ENCODE measurements at regions not wholly inside any gene's neighbourhood (a gene's known extent, or its start where the extent isn't known, plus 50 kb on each side); places are given as distances from the start of the nearest gene placed in this dataset.
"Not testable (repeated sequence)": the region's sequence is repeated elsewhere in the genome, so short reads cannot be mapped to it uniquely, and the experiment has no call there.

DNA sequence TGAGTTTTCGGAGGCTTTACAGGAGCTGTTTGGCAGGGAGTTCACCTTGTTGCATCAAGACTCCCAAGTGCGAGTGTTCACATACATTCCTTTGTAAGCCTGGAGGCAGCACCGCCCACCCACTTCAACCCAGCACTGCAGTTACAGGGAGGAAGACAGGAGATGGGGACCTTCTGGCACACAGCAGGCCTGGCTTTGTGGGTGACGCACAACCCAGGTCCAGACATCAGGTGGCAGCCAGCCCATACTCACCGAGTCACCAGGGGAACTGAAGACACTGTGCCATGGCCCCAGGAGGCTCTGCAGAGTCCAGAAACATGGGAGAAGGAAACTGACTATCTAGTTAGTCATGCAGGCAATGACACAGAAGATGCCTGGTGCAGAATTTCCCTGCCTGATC, 305.9 kb upstream of the RNF32 start:
- 64 to 69% methylated on average over 4 to 5 of the region's 5 CpGs for WGBS, 2 donors
- Histone ChIP-seq H3K9me3 (no peaks in the 10 kb centered on the region), H3K36me3 (no peaks in the 10 kb centered on the region), H3K4me1 (no peaks in the 10 kb centered on the region), H3K27ac (no peak overlapping the region), H3K27me3 (no peaks in the 10 kb centered on the region), H3K4me3 (no peak overlapping the region)
- DNase-seq (no peak), ATAC-seq (ENCODE audit: low FRiP score in 2 of 2) (peak; percentile 26 to 71)
- TF ChIP-seq POLR2AphosphoS5 (IDR thresholded peaks at IDR 0.05) (no peak), POLR2A (IDR thresholded peaks at IDR 0.05) (no peak)
- TF ChIP-seq, protein P1, sequence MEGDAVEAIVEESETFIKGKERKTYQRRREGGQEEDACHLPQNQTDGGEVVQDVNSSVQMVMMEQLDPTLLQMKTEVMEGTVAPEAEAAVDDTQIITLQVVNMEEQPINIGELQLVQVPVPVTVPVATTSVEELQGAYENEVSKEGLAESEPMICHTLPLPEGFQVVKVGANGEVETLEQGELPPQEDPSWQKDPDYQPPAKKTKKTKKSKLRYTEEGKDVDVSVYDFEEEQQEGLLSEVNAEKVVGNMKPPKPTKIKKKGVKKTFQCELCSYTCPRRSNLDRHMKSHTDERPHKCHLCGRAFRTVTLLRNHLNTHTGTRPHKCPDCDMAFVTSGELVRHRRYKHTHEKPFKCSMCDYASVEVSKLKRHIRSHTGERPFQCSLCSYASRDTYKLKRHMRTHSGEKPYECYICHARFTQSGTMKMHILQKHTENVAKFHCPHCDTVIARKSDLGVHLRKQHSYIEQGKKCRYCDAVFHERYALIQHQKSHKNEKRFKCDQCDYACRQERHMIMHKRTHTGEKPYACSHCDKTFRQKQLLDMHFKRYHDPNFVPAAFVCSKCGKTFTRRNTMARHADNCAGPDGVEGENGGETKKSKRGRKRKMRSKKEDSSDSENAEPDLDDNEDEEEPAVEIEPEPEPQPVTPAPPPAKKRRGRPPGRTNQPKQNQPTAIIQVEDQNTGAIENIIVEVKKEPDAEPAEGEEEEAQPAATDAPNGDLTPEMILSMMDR (IDR thresholded peaks at IDR 0.05), result no peak

DNA sequence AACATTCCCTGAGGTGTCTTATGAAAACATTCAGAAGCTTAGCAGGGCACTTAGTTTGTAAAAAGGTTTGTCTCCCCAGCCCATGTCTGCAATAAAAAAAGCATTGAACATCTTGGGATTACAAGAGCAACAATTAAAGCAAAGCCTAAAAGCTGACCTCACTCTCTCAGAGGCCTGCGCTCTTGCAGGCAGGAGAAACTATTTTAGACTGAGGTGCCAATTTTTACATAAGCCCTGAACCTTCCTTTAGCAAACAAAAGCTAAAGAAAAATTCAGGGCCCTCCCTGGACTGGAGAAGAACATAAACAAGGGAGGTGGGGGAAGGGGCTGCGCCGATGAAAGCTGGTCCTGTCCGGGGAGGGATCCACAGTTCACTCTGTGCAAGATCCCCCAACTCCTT, 312.7 kb upstream of the RNF32 start:
- H3K27me3 ChIP-seq, result no peaks in the 10 kb centered on the region
- 36 to 63% methylated on average over 4 of the region's 4 CpGs for WGBS, 2 donors
- no peak overlapping the region for H3K4me3 ChIP-seq
- TF ChIP-seq EP300 (IDR thresholded peaks at IDR 0.05) (no peak), POLR2AphosphoS5 (IDR thresholded peaks at IDR 0.05) (no peak), POLR2A (IDR thresholded peaks at IDR 0.05) (no peak)
- TF ChIP-seq, protein P1 (IDR thresholded peaks at IDR 0.05), result no peak
- DNase-seq (no peak), ATAC-seq (ENCODE audit: low FRiP score in 2 of 2) (peak in 1 of 2 donors; percentile 17)
- H3K9me3 ChIP-seq, result no peaks in the 10 kb centered on the region
- no peaks in the 10 kb centered on the region for H3K36me3 ChIP-seq
- H3K4me1 ChIP-seq, result no peaks in the 10 kb centered on the region
- no peak overlapping the region for H3K27ac ChIP-seq

DNA sequence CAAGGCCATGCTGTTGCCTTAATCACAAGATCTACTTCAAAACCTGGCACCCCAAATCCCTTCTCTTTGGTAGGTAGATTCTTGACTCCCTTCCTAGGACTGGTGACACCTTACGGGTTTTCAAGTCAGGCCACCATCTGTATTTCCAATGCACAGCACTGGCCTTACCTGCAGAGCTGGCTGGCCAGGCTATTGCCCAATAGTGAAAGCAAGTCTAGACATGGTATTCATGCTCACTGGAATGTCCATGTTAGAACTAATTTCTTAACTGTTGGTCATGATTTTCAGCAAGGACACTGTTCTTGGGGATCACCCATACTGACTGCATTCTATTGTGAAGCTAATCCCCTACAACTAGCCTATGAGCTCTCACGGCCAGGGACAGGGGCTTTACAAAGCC, 313.1 kb upstream of the RNF32 start:
- no peaks in the 10 kb centered on the region for H3K27me3 ChIP-seq
- H3K27ac ChIP-seq, result no peak overlapping the region
- ATAC-seq (ENCODE audit: low FRiP score in 2 of 2) (no peak), DNase-seq (no peak)
- no peak overlapping the region for H3K4me3 ChIP-seq
- no peaks in the 10 kb centered on the region for H3K9me3 ChIP-seq
- 69 to 83% methylated on average over 2 of the region's 2 CpGs for WGBS, 2 donors
- no peaks in the 10 kb centered on the region for H3K36me3 ChIP-seq
- H3K4me1 ChIP-seq, result no peaks in the 10 kb centered on the region
- TF ChIP-seq, protein P1 (IDR thresholded peaks at IDR 0.05), result no peak
- TF ChIP-seq POLR2AphosphoS5 (IDR thresholded peaks at IDR 0.05) (no peak), POLR2A (IDR thresholded peaks at IDR 0.05) (no peak)

DNA sequence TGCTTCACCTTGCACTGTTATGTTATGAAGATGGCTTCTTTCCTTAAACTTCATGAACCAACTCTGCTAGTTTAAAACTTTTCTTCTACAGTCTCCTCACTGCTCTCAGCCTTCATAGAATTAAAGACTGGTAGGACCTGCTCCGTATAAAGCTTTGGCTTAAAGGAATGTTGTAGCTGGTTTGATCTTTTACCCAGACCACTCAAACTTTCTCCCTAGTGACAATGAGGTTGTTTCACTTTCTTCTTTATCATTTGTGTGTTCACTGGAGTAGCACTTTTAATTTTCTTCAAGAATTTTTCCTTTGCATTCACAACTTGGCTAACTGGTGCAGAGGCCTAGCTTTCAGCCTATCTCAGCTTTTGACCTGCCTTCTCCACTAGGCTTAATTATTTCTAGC, 316.4 kb upstream of the RNF32 start:
- WGBS, 2 donors, result 29 to 74% methylated on average over 1 of the region's 1 CpG
- DNase-seq, result no peak
- Histone ChIP-seq H3K36me3 (no peaks in the 10 kb centered on the region), H3K27me3 (no peaks in the 10 kb centered on the region), H3K4me3 (no peak overlapping the region), H3K9me3 (no peaks in the 10 kb centered on the region), H3K27ac (no peak overlapping the region), H3K4me1 (no peaks in the 10 kb centered on the region)
- TF ChIP-seq, protein P1 (IDR thresholded peaks at IDR 0.05), result no peak
- TF ChIP-seq POLR2A (IDR thresholded peaks at IDR 0.05), result no peak
- TF ChIP-seq EP300 (IDR thresholded peaks at IDR 0.05), result no peak
- no peak for TF ChIP-seq POLR2AphosphoS5 (IDR thresholded peaks at IDR 0.05)
- ATAC-seq (ENCODE audit: low FRiP score in 2 of 2), result no peak

DNA sequence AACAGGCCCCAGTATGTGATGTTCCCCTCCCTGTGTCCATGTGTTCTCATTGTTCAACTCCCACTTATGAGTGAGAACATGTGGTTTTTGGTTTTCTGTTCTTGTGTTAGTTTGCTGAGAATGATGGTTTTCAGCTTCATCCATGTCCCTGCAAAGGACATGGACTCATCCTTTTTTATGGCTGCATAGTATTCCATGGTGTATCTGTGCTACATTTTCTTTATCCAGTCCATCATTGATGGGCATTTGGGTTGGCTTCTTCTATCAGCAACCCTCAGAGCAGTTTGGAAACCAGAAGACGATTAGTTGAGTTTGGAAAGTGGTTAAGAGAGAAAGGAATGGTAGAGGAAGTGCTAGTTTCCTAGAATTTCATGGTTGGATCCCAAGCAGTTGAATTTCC, 319.1 kb upstream of the RNF32 start:
- 63 to 79% methylated on average over 1 of the region's 1 CpG for WGBS, 2 donors
- not testable (repeated sequence) for ATAC-seq (ENCODE audit: low FRiP score in 2 of 2)

More for the DNA sequence above, 319.1 kb upstream of the RNF32 start:
- not testable (repeated sequence) for H3K27ac ChIP-seq, H3K9me3 ChIP-seq, DNase-seq, H3K36me3 ChIP-seq, H3K4me1 ChIP-seq, H3K4me3 ChIP-seq, H3K27me3 ChIP-seq

Measured in upper lobe of left lung (tissue), 6 donors.